HG03103 (cell line): ENCODE measurements at regions not wholly inside any gene's neighbourhood (a gene's known extent, or its start where the extent isn't known, plus 50 kb on each side); places are given as distances from the start of the nearest gene placed in this dataset.

ENCODE experiments used
- ATAC-seq: cut with Tn5 transposase; IDR thresholded peaks from one replicate; pipeline ENCODE4 v1.9.1; 2021; ENCODE audit warnings: low read depth; ENCODE audit not compliant: unreplicated experiment

DNA sequence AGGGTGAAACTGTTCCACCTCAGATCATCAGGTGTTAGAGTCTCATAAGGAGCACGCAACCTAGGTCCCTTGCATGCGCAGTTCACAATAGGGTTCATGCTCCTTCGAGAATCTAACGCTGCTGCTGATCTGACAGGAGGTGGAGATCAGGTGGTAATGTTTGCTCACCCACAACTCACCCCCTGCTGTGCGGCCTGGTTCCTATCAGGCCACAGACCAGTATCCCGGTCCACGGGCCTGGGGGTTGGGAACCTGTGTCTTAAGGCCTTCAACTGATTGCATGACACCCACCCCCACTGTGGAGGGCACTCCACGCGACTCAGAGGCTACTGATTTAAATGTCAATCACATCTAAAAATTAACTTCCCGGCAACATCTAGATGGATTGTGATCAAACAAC is 411.2 kb upstream of the SULF2 start:
- no peak for ATAC-seq

DNA sequence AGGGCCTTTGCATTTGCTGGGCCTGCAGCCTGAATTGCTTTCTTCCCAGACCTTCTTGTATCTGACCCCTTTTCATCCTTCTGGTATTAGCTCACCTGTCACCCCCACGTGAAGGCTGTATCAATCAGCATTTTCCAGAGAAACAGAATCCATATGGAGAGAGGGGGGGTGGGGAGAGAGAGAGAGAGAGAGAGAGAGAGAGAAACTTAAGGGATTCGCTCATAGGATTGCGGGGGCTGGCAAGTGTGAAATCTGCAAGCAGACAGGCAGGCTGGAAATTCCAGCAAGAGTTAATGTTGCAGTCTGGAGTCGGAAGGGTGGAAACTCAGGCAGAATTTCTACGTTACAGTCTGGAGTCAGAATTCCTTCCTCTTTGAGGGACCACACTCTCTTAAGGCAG is 410.7 kb upstream of the SULF2 start:
- ATAC-seq, result no peak

DNA sequence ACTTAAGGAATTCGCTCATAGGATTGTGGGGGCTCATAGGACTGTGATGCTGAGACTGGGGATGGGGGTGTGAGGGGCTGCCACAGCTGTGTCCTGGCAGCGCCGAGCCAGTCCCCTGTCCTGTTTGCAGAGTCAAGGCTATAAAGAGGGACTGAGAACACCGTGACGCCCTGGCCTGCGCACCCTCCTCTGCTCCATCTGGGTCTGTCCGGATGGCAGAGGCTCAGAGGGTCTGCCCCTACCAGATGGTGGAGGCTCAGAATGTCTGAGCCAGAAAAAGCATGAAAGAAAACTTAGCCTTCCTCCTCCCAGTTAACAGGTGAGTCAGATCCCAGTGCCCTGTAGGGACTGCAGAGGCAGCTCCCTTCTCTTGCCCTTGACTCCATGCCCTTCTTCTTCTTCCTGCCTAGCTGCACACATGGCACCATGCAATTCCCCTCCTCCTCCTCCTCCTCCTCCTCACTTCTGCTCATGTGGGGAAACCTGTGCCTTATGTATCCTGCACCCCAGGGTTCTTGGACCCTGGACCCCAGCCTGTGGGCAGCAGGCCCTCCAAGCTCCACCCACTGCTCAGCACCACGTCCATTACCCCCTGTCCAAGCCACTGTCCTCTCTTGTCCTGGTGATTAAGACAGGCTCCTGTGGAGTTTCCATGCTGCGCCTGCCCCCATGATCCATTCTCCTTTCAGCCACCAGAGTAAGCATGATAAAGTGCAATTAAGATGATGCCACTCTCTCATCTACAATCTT is 410.0 kb upstream of the SULF2 start:
- no peak for ATAC-seq

DNA sequence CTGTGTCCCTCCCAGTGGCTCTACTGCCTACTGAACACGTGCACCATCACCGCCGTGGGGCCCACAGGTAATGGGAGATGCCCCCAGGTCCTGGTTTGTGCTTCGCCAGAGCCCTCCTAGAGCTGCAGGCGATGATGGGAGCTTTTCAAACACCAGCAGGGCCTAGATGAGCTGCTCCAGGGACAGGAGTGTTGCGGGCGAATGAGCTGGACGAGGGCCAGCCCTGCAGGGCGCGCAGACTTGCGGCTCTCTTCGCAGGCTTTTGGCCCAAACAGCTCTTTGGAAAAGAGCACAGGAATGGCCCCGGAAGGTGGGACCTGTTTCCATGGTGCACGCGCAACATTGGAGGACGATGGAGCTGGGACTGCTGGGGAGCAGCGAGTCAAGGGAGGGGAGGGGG is 409.3 kb upstream of the SULF2 start:
- ATAC-seq, result no peak

DNA sequence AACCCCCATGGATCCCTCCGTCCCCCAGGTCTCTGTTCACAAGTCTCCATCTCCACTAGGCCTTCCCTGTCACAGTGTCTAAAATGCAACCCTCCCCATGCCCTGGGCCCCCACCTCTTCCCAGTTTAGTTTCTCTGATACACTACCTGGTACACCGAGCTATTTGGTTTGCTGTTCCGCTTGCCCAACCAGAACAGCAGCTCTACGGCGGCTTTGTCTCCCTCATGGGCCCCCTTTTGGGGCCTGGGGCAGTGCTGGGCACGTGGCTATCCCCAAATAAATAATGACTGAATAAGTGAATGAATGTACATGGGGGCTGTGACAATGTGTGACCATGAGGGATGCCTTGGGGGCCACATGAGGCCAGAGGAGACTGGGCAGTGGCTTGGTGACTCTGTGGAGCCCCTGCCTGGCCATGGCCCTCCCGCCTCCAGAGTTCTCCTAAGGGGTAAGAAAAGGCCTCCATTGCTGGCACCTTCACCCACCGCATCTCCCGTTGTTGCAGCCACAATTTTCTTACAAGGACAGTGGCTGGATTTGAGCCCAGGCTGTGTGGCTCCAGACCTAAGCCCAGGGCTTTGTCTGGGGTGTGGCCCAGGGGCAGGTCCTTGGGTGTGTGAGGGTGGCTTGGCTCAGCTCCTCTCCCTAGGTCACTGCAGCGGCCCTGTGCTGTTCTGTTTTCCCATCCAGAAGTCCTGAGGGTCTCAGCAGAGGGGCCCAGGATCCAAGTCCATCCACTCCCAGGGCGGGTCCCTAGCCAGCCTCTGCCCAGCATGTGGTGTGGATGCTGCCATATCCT is 408.5 kb upstream of the SULF2 start:
- no peak for ATAC-seq

DNA sequence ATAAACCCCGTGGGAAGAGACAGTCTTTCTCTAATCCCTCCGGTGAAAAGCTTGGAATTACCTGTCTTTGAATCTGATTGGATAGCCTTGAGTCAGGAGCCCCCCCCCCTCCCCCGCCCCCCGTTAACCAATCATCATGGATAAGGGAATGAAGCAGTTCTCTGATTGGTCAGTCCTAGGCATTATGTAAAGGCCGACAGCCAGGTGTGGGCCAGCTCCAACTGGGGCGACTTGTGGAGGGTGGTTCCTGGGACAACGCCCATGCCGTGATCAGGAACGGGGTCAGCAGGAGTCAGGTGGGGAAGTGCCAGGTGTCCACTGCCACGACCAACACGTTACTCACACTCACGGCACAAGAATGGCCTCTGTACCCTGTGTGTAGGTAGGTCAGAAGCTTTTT is 406.8 kb upstream of the SULF2 start:
- no peak for ATAC-seq

DNA sequence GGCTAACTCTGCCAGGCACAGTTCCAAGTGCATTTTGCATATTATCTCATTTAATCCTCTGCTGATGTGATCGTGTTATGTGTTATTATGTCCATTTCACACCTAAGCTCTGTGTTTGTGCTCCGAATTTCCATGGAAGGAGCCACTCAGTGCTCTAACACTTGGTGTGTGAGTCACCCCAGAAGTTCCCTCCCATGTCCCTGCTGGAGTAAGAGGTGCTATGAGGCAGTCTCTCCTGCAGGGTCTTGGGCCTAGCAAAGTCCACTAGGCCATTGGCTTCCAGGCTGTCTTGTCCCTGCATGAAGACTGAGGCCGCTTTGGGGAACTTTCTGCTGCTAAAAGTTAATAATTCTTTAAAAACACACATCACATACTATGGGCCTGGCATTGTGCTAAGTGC is 405.9 kb upstream of the SULF2 start:
- ATAC-seq, result no peak

DNA sequence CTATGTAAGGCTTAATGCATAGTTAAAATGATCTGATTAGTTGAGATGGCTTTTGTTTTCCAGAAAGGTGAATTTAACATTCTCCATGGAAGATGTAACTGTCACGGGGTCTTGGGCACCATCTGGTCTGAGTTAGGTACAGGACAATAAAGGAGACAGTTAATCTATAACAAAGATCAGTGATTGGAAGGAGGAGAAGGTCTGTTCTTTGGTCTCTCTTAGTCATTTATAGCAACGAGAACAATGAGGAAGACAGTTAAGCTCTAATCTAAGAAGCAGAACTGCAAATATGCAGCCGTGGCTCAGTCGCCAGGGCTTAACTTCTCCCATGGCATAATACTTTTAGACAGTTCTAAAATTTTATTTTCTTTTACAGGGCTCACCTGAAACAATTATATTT is 405.5 kb upstream of the SULF2 start:
- no peak for ATAC-seq

DNA sequence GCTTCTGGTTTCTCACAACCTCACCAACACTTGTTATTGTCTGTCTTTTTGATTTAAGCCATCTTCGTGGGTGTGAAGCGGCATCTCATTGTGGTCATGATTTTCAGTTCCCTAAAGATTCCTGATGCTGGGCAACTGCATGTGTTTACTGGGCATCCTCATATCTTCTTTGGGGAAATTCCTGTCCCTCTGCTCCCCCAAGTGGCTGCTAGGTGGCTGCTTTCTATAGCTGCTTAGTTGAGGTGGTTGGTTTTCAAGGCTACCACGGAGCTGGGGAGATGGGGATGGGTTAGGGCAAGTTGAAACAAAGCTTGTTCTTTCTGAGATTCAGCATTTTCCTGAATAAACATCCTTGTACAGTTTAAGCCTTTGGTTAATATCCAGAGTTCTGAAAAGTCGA is 403.9 kb upstream of the SULF2 start:
- no peak for ATAC-seq

DNA sequence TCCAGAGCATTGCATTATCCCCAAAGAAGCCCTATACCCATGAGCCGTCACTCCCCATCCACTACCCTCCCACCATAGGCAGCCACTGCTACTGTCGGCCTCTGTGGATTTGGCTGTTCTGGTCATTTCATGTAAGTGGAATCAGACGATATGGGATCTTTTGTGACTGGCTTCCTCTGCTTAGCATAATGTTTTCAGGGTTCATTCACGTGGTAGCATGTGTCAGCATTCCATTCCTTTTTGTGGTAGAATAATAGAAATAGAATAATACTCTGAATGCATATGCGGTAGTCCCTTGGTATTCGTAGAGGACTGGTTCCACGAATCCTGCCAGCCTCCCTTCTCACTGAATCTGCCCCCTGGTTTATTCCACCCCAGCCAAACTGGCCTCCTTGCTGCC is 402.6 kb upstream of the SULF2 start:
- ATAC-seq, result no peak

DNA sequence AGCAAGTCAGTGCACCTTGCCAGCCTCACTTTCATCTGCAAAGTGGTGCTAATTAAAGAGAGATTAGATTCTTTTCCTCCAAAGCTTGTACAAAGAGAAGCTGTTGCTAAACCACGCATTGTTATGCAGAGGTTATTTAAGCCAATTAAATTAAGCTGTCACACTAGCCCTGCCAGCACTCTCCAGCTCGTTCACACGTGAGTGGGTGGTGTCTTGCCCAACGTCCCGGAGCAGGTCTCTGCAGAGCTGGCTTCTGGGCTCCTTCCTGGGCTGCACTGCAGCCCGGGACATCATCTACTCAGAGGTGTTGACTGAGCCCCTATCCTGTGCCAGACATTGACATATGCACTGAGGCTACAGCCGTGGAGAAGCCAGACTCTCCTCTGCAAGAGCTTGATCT is 401.6 kb upstream of the SULF2 start:
- ATAC-seq, result no peak

DNA sequence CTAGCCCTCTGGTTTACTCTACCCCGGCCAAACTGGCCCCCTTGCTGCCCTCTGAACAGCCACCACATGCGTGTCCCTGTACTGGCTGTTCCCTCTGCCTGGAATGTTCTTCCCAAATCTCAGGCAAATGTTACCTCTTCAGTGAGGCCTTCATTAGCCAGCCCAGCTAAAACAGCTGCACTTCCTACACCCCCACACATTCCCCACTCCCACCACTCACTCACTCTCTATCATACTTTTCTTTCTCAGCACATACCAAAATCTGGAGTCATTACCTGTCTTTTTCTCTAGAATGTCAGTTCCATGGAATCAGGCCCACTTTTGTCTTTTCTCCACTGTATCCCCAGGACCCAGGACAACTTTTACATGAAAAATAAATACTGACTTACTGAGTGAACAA is 401.2 kb upstream of the SULF2 start:
- ATAC-seq, result no peak

DNA sequence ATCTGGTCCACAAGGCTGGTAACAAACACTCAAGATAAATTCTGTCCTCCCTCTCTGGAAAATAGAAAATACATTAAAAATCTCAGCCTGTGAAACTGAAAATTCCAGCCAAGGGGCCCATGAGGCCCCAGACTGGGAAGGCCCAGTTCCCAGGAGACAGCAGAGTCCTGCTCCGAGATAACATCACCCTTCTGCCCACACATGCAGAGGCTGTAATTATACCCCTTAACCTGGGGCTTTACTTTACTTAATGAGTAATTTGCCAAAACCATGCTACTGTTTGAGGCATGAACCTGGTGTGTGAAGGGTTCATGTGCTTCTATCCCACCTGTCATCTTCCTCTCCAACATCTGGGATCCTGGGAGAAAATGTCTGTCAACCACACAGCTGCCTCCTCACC is 398.9 kb upstream of the SULF2 start:
- ATAC-seq, result no peak

DNA sequence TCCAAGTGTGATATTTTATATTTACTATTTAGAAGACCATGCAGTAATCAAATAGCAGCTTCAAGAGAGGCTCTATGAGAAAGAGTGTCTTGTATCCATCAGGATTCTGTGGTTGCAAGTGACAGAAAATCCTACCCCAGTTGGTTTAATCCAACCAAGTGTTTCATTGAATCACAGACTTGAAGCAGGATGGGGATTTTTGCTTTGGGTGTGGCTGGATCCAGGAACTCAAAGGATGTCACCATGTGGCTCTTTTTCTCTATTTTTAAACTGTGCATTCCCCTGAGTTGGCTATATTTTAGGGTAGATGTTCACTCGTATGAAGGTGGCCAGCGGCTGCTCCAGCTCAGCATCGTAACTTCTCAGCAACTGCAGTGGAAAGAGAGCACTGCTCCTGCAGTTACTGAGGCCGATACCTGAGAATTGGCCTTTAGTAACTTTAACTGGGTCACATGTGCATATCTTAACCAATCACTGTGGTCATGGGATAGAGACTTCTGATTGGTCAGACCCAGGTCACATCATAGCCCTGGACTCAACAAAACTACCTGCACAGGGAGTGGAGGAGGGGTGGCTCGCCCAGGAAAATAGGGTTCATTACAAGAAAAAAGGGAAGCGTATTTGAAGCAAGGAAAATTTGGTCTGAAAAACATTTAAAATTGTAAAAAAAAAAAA is 396.1 kb upstream of the SULF2 start:
- ATAC-seq, result no peak

DNA sequence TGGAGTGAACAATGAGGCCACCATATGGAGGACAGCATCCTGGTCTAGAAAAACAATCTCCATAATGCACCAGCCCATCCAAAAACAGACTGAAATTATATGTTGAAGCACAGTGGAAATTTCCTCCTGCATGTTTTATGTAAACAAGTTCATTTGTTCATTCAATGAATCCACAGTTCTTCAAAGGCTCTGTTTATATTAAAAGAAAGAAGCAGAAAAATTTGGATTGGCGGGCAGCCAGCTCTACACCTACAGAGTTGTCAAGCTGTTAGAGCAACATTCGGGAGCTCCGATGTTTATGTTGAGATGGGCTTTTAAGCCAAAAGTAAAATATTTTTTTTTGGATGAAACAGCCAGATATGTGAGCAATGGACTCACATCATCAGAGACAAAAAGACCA is 395.3 kb upstream of the SULF2 start:
- no peak for ATAC-seq

DNA sequence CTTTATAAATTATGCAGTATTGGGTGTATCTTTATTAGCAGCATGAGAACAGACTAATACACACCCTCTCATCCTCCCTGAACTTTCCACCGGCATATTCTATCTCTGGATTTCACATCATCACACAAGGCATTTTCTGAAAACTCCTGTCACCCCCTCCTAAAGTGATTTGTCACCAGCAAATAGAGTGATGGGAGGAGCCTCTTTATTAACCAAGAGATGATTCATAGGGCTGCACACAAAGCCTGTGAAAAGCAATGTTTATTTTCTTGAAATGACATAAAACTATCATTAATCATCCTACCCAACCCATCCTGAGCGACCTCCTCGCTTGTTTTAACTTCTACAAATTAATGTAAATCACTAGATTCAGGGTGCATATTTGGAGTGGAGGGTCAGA is 394.7 kb upstream of the SULF2 start:
- no peak for ATAC-seq

DNA sequence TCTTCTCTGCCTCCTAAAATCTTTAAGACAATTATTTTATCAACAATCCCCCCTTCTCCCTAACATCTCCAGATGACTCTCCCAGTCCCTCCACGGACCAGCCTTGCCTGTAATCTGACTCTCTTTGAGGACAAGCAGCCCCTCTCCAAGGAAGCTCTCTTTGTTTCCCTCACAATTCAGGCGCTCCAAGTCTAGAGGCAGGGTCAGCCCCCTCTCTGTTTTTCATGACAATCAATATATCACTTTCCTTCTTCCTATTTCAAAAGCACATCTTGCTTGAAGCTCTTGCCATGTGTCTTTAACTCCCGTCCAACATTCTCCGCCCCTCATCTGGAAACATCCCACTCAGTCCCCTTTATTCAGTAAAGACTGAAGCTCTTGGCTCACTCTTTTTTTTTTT is 393.4 kb upstream of the SULF2 start:
- no peak for ATAC-seq

DNA sequence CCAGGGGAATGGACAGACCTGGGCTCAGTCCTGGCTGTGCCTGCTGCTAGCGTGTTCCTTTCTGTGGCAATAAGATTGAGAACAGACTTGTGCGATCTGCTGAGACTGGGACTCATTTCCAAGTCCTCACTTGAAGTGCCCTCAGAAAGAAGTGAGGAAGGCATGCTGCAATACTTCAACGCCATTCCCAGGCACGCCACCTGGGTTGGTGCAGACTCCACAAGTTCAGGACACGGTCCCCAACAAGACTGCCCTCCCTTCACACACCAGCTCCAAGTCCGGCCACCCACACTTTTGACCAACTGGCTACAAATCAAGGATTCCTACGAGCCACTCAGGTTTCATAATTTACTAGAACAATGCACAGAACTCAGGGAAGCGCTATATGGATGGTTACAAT is 391.8 kb upstream of the SULF2 start:
- no peak for ATAC-seq

DNA sequence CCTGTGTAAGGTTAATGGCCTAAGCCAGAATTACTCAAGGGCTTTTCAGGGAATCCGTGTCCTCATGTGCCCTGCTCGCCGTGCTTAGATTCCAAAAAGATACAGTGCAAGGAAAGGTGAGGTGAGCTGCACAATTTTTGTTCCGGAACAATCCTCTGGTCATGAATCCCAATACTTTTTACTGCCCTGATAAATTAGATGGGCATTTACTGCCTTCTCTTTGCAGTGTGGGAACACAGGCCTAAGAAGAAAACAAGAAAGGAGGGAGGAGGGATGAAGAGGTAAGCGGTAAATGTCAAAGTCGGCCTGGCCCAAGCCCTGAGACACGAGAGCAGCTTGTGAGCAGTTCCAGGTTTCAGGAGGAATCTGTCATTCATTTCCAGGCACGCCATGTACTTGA is 390.9 kb upstream of the SULF2 start:
- ATAC-seq, result no peak

DNA sequence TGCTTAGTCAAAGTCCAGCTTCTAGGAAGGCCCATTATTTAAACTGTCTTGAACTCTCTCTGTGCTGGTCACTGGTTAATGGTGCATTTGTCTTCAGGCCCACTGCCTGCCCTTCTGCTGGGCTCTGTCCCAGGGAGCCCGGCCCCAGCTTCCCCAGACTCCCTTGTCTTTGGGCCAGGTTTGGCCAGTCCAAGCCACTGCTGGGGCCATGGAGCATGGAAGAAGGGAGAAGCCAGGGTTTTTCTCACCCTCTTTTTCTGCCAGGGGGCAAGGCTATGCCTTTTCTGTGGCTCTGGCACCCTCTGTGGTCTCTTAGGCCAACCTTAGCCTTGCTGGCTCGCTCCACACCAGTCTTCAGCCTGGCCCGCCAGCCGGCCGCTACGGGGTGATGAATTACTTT is 390.0 kb upstream of the SULF2 start:
- no peak for ATAC-seq

DNA sequence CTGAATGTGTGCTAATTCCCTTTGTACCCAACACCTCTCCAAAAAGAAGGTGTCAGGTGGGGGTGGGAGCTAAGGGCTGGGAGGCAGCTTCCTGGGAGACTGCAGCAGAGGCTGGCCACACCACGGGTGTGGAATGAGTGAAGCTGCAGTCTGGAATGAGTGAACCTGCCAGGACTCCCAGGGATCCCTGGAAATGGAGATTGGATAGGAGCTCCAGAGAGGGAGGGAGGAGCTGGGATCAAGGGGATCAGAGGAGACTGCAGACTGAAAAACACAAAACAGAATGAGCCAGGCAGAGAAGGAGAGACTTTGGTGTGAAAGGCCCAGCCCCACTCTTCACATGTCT is 387.0 kb upstream of the SULF2 start:
- no peak for ATAC-seq
